Naive B cell (primary cell): ENCODE measurements at regions not wholly inside any gene's neighbourhood (a gene's known extent, or its start where the extent isn't known, plus 50 kb on each side); places are given as distances from the start of the nearest gene placed in this dataset.
A peak's percentile ranks its signal among the peaks of the same experiment; 100 is the strongest.
"Not testable (repeated sequence)": the region's sequence is repeated elsewhere in the genome, so short reads cannot be mapped to it uniquely, and the experiment has no call there.

ENCODE experiments used
- ATAC-seq, 2 donors: fragments of 150-1000 bp; cut with Tn5 transposase; 2 replicates each; pipeline ENCODE4 v1.10.0; 2021; ENCODE audit warnings: low read depth in 2 of 2, mild to moderate bottlenecking in 2 of 2, moderate library complexity in 2 of 2
- DNase-seq: peaks from one replicate; pipeline ENCODE4 v3.0.0; 2022
- H3K27ac Mint-ChIP-seq, 6 donors: one replicate each; pipeline ENCODE4 v1.8.0; 2020 to 2022; ENCODE audit warnings: mild to moderate bottlenecking in 6 of 6, mixed read lengths in 6 of 6, moderate library complexity in 5 of 6, inconsistent platforms in 2 of 6
- H3K27me3 Mint-ChIP-seq, 3 donors: one replicate each; pipeline ENCODE4 v1.8.0; 2021 to 2022; ENCODE audit warnings: mixed read lengths in 3 of 3, mild to moderate bottlenecking in 1 of 3
- H3K36me3 Mint-ChIP-seq, 2 donors: one replicate each; pipeline ENCODE4 v1.8.0; 2020 to 2022; ENCODE audit warnings: mixed read lengths in 2 of 2, inconsistent platforms in 1 of 2, mild to moderate bottlenecking in 1 of 2
- H3K4me1 Mint-ChIP-seq, 3 donors: one replicate each; pipeline ENCODE4 v1.8.0; 2020 to 2022; ENCODE audit warnings: mixed read lengths in 3 of 3, inconsistent platforms in 1 of 3, mild to moderate bottlenecking in 1 of 3, moderate library complexity in 1 of 3
- H3K4me3 Mint-ChIP-seq, 8 donors: one replicate each; pipeline ENCODE4 v1.8.0; 2020 to 2022; ENCODE audit warnings: mild to moderate bottlenecking in 8 of 8, mixed read lengths in 8 of 8, moderate library complexity in 8 of 8, inconsistent platforms in 2 of 8
- H3K9me3 Mint-ChIP-seq, 7 donors: one replicate each; pipeline ENCODE4 v1.8.0; 2020 to 2022; ENCODE audit warnings: mixed read lengths in 7 of 7, mild to moderate bottlenecking in 5 of 7, inconsistent platforms in 2 of 7, moderate library complexity in 1 of 7

- Mint-ChIP-seq H3K4me1 (no peaks in the 10 kb centered on the region), H3K27me3 (no peaks in the 10 kb centered on the region), H3K9me3 (peaks cover 0 to 14% (median 0%) of the 10 kb centered on the region in 7 donors), H3K27ac (no peak overlapping the region), H3K36me3 (no peaks in the 10 kb centered on the region), H3K4me3 (no peak overlapping the region)
- no peak for ATAC-seq
- no peak for DNase-seq
Observed at GRCh38 chr18:30800800-30801199, 241.7 kb downstream of the DSC3 start.

GRCh38 chr18:30792051-30792450, 250.5 kb downstream of the DSC3 start:
- Mint-ChIP-seq H3K4me1 (no peaks in the 10 kb centered on the region), H3K4me3 (no peak overlapping the region), H3K36me3 (no peaks in the 10 kb centered on the region), H3K9me3 (peaks cover 0 to 15% (median 4%) of the 10 kb centered on the region in 7 donors), H3K27ac (no peak overlapping the region), H3K27me3 (no peaks in the 10 kb centered on the region)
- no peak for DNase-seq
- ATAC-seq = no peak

GRCh38 chr18:30788411-30788991, 254.0 kb downstream of the DSC3 start:
- H3K9me3 Mint-ChIP-seq = peaks cover 0 to 10% (median 4%) of the 10 kb centered on the region in 7 donors
- H3K27ac Mint-ChIP-seq, DNase-seq, H3K4me3 Mint-ChIP-seq, ATAC-seq, H3K36me3 Mint-ChIP-seq, H3K4me1 Mint-ChIP-seq, H3K27me3 Mint-ChIP-seq: not testable (repeated sequence)

GRCh38 chr18:30787410-30787809, 255.1 kb downstream of the DSC3 start:
- Mint-ChIP-seq H3K27me3 (no peaks in the 10 kb centered on the region), H3K4me1 (no peaks in the 10 kb centered on the region), H3K4me3 (no peak overlapping the region), H3K27ac (no peak overlapping the region), H3K9me3 (peaks cover 0 to 16% (median 8%) of the 10 kb centered on the region in 7 donors), H3K36me3 (no peaks in the 10 kb centered on the region)
- no peak for ATAC-seq
- no peak for DNase-seq

- Mint-ChIP-seq H3K9me3 (peaks cover 3 to 15% (median 7%) of the 10 kb centered on the region in 7 donors), H3K36me3 (no peaks in the 10 kb centered on the region), H3K27ac (no peak overlapping the region), H3K4me3 (no peak overlapping the region), H3K27me3 (no peaks in the 10 kb centered on the region), H3K4me1 (no peaks in the 10 kb centered on the region)
- ATAC-seq (no peak), DNase-seq (no peak)
Observed at GRCh38 chr18:30781601-30782000, 260.9 kb downstream of the DSC3 start.

- Mint-ChIP-seq H3K27ac (no peak overlapping the region), H3K9me3 (peaks cover 2 to 20% (median 9%) of the 10 kb centered on the region in 7 donors), H3K4me3 (no peak overlapping the region), H3K36me3 (no peaks in the 10 kb centered on the region), H3K4me1 (no peaks in the 10 kb centered on the region), H3K27me3 (no peaks in the 10 kb centered on the region)
- ATAC-seq (no peak), DNase-seq (no peak)
Observed at GRCh38 chr18:30775629-30776028, 266.9 kb downstream of the DSC3 start.

GRCh38 chr18:30772170-30772569, 270.4 kb downstream of the DSC3 start:
- ATAC-seq, H3K27ac Mint-ChIP-seq, H3K4me3 Mint-ChIP-seq, H3K27me3 Mint-ChIP-seq, H3K4me1 Mint-ChIP-seq, DNase-seq, H3K36me3 Mint-ChIP-seq: not testable (repeated sequence)
- H3K9me3 Mint-ChIP-seq = peaks cover 2 to 20% (median 7%) of the 10 kb centered on the region in 7 donors

- Mint-ChIP-seq H3K27me3 (no peaks in the 10 kb centered on the region), H3K4me1 (no peaks in the 10 kb centered on the region), H3K36me3 (no peaks in the 10 kb centered on the region), H3K9me3 (peaks cover 0 to 5% (median 2%) of the 10 kb centered on the region in 7 donors), H3K27ac (no peak overlapping the region), H3K4me3 (no peak overlapping the region)
- no peak for DNase-seq
- ATAC-seq = no peak
Observed at GRCh38 chr18:30766053-30766452, 276.5 kb downstream of the DSC3 start.

GRCh38 chr18:30765247-30765646, 277.3 kb downstream of the DSC3 start:
- Mint-ChIP-seq H3K36me3 (no peaks in the 10 kb centered on the region), H3K4me1 (no peaks in the 10 kb centered on the region), H3K9me3 (peaks cover 0 to 4% (median 0%) of the 10 kb centered on the region in 7 donors), H3K27ac (no peak overlapping the region), H3K27me3 (no peaks in the 10 kb centered on the region), H3K4me3 (no peak overlapping the region)
- DNase-seq (no peak), ATAC-seq (no peak)

GRCh38 chr18:30763902-30764350, 278.6 kb downstream of the DSC3 start:
- no peak overlapping the region for H3K4me3 Mint-ChIP-seq
- DNase-seq (no peak), ATAC-seq (no peak)
- H3K27me3 Mint-ChIP-seq = no peaks in the 10 kb centered on the region
- H3K9me3 Mint-ChIP-seq = peaks cover 0 to 4% (median 0%) of the 10 kb centered on the region in 7 donors
- H3K4me1 Mint-ChIP-seq = no peaks in the 10 kb centered on the region
- no peak overlapping the region for H3K27ac Mint-ChIP-seq
- H3K36me3 Mint-ChIP-seq = no peaks in the 10 kb centered on the region

GRCh38 chr18:30754846-30755245, 287.7 kb downstream of the DSC3 start:
- Mint-ChIP-seq H3K9me3 (peaks cover 0 to 17% (median 2%) of the 10 kb centered on the region in 7 donors), H3K4me1 (no peaks in the 10 kb centered on the region), H3K27me3 (no peaks in the 10 kb centered on the region), H3K4me3 (no peak overlapping the region), H3K36me3 (no peaks in the 10 kb centered on the region), H3K27ac (no peak overlapping the region)
- no peak for DNase-seq
- ATAC-seq = no peak

- ATAC-seq (no peak), DNase-seq (no peak)
- H3K4me3 Mint-ChIP-seq = peak overlapping the region in 2 of 8 donors; percentile 14 to 32
- no peaks in the 10 kb centered on the region for H3K36me3 Mint-ChIP-seq
- no peaks in the 10 kb centered on the region for H3K27me3 Mint-ChIP-seq
- H3K9me3 Mint-ChIP-seq = peaks cover 0 to 12% (median 5%) of the 10 kb centered on the region in 7 donors
- H3K27ac Mint-ChIP-seq = peak overlapping the region in 2 of 6 donors; percentile 56 to 64
- H3K4me1 Mint-ChIP-seq = peaks cover 0 to 5% (median 0%) of the 10 kb centered on the region in 3 donors
Observed at GRCh38 chr18:30748541-30748940, 294.0 kb downstream of the DSC3 start.

- ATAC-seq = no peak
- Mint-ChIP-seq H3K4me3 (no peak overlapping the region), H3K27ac (no peak overlapping the region), H3K36me3 (no peaks in the 10 kb centered on the region), H3K4me1 (peaks cover 0 to 5% (median 0%) of the 10 kb centered on the region in 3 donors), H3K27me3 (no peaks in the 10 kb centered on the region), H3K9me3 (peaks cover 0 to 7% (median 1%) of the 10 kb centered on the region in 7 donors)
- DNase-seq = no peak
Observed at GRCh38 chr18:30746224-30746623, 296.3 kb downstream of the DSC3 start.

GRCh38 chr18:30743033-30743432, 299.5 kb downstream of the DSC3 start:
- ATAC-seq = no peak
- no peaks in the 10 kb centered on the region for H3K4me1 Mint-ChIP-seq

More at GRCh38 chr18:30743033-30743432, 299.5 kb downstream of the DSC3 start:
- Mint-ChIP-seq H3K36me3 (no peaks in the 10 kb centered on the region), H3K27ac (peak overlapping the region in 1 of 6 donors; percentile 30), H3K27me3 (no peaks in the 10 kb centered on the region), H3K9me3 (peaks cover 0 to 7% (median 1%) of the 10 kb centered on the region in 7 donors), H3K4me3 (no peak overlapping the region)
- no peak for DNase-seq
